Vagina (tissue), 2 donors: ENCODE measurements at regions not wholly inside any gene's neighbourhood (a gene's known extent, or its start where the extent isn't known, plus 50 kb on each side); places are given as distances from the start of the nearest gene placed in this dataset.

Experiments
- CTCF ChIP-seq, 3 experiments: fragments of 450-650 bp in 2 of 3; fragments of 200-600 bp in 1 of 3; sonication (generic) in 1 of 3; IDR thresholded peaks; one replicate each; pipeline ENCODE4 v1.5.1; 2017 to 2019; ENCODE audit warnings: antibody characterized with exemption in 3 of 3, mild to moderate bottlenecking in 2 of 3, moderate library complexity in 2 of 3
- POLR2A ChIP-seq, 2 donors: fragments of 450-650 bp; IDR thresholded peaks; one replicate each; pipeline ENCODE4 v1.6.1; 2017; ENCODE audit warnings: antibody characterized with exemption in 2 of 2, mild to moderate bottlenecking in 2 of 2, moderate library complexity in 2 of 2

- TF ChIP-seq CTCF (IDR thresholded peaks at IDR 0.05) (no peak), POLR2A (IDR thresholded peaks at IDR 0.05) (no peak)
Measured at GRCh38 chr2:6493266-6493665, 372.4 kb downstream of the CMPK2 start.
